GM18505 (cell line): ENCODE measurements at regions not wholly inside any gene's neighbourhood (a gene's known extent, or its start where the extent isn't known, plus 50 kb on each side); places are given as distances from the start of the nearest gene placed in this dataset.

Source experiments
- ATAC-seq: cut with Tn5 transposase; IDR thresholded peaks from one replicate; pipeline ENCODE4 v1.9.1; 2021; ENCODE audit not compliant: unreplicated experiment
- POLR2A ChIP-seq: IDR thresholded peaks from 4 replicates; pipeline ENCODE4 v1.6.1; 2011; ENCODE audit warnings: borderline replicate concordance; ENCODE audit not compliant: insufficient read depth, insufficient read length; ENCODE audit errors: extremely low read depth

DNA sequence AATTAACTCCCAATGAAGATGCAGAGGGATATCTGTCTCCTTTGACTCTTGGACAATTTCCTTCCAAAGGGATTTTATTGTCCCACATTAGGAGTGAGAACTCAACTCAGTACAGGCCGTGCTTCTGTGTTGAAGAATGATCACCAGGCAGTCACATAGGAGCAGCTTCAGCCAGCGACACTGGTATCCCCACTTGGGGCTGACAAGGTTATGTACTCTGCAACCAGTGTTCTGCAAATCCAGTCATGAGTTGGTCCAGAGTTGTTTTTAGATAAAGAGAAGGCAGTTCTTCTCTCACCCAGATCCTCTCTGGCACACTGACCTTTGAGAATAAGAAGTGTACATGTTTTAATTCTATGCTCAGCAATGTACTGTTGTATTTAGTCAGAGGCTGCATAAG is 415.8 kb downstream of the SETD4 start:
- no peak for TF ChIP-seq POLR2A
- ATAC-seq, result no peak

DNA sequence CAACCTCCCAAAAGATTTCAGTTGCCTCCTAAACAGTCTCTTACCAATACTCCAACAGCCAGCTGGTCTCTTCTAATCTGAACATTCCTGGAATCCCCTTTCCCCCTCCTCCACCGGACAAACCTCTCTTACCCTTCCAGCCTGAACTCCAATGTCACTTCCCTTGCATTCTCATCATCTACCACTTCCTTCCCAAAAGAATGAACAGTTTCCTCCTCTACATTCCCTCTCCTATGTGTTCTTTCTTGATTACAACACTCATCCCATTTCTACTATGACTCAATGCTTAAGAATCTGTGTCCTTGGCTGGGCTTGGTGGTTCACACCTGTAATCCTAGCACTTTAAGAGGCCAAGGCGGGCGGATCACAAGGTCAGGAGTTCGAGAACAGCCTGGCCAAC is 417.1 kb downstream of the SETD4 start:
- ATAC-seq, result no peak
- no peak for TF ChIP-seq POLR2A

DNA sequence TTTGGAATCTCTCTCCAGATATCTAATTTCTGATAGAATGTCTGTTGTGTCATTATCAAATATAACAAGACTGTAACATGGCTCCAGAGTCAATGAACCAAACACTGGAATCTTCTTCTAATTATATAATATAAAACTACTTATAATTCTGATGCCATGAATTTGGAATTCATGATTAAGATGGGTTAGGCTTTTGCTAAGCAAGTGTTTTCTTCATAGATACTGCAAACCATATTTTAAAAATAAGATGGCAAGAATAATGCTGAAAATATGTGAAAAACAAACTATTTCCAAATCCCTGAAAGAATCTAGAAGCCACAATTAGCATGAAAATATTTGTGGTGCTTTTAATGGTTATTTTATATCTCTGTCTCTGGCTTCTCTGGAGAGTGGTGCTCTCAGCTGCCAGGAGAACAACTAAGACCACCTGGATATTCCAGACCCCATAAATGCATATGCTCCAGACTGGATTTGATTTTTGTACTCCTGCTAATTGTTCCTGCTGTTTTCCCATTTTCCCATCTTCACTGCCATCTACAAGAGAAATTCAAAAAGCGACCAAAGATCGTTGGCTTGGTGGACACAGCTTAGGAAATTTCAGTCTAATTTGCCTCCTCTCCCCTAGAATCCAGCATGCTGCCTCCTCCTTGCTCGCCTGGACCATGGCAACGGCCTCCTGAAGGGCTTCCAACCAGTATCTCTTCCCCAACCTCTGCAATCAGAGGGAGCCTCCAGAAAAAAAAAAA is 418.9 kb downstream of the SETD4 start:
- ATAC-seq, result no peak

DNA sequence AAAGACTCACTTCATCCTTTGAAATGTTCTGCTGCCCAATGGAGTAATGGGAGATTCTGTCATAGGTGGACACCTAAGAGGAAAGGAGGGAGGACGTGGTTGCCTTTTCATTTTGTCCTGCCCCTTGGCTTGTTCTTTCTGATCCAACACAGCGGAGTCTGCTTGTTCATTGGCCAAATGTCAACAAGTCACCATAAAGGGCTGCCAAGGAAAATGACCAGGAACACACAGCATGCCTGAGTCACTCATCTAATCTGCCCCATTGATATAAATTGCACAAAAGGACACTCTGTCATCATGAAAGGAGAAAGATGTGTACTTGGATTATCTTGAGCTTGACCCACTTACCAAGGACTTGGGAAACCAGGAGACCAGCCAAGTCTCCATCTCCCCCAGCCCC is 422.9 kb downstream of the SETD4 start:
- ATAC-seq, result no peak
- TF ChIP-seq POLR2A, result no peak

More for the DNA sequence above, 418.9 kb downstream of the SETD4 start:
- no peak for TF ChIP-seq POLR2A

DNA sequence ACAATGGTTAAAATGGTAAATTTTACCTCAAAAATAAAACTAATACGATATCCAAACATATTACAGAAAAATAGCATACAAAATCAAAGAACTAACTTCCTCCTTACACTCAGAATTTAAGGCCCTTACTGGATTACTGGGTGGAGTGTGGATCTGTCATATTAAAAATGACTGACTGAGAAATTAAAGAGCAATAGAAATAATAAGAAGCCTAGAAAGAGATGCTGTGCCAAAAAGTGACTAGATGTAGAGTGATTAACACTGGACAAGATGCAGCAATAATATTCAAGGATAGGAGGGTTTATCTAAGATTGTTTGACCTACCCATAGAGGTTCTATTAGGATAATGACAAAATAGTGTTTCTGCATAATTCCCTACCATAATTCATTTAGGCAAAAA is 424.3 kb downstream of the SETD4 start:
- TF ChIP-seq POLR2A, result no peak
- ATAC-seq, result no peak

DNA sequence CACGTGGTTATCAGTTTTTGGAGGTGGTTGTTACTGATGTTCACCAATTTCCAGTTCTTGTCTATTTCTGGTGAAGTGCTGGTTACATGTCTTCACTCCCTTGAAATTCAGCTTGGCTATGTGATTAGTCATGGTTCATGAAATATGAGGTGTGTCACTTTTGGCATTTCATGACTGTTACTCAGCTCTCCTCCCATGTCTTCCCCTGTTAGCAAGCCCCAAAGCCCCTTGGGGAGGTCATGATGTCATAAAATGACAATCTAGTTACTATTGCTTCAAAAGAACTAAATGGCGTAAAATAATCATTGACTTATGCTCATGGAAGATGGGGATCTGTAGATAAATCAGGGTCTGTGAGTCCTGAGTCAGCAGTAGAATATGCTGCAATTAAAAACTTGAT is 425.1 kb downstream of the SETD4 start:
- TF ChIP-seq POLR2A, result no peak
- ATAC-seq, result no peak

DNA sequence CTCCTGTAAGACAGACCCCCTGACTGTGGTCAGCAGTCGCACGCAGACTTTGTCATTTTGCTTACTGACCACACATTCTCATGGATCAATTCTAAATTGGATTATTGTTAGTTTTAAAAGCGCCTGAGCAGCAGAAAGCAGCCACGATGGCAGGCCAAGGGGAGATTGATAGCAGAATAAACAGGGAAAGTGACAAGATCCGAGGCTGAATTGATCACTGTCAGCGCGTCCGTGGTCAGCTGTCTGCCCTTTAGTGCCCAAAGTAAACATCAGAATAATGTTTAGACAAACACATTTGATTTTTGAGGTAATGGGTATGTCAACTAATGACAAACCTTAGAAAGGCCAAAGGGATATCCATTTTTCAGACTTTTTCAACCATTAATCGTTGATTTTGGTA is 426.8 kb downstream of the SETD4 start:
- TF ChIP-seq POLR2A, result no peak
- no peak for ATAC-seq

DNA sequence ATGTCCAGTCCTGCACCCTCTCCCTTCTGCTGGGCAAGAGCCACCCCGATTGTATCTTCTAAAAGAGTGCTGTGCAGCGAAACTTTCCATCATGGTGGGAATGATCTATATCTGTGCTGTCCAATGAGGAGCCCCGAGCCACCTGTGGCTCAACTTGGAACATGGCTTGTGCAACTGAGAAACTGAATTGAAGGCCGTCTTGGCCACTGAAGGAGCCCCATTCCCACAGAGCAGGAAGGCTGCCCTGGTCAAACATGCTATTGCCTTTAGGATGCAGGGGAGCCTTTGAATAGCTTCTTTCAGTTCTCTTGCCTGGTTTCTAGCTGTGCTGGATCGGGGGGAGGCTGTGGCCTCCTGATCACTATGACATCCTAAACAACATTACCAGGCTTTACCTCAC is 427.6 kb downstream of the SETD4 start:
- TF ChIP-seq POLR2A, result no peak
- no peak for ATAC-seq

DNA sequence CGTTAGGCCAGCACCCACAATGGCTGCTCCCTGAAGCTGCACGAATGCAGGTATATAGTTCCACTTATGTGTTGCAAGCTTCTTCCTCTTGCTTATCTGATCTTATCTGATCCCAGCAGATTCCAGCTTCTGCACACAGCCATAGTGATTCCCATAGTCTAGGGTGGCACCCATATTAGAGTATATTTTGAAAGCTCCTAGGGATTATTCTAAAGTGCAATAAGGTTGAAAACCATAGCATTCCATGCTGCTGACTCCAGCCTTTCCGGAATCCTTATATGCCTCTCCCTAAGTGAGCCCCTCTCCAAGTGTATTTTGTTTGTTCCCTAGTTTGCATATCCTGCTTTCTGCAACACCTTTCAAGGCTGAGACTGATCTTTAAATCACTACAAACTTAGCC is 432.0 kb downstream of the SETD4 start:
- no peak for ATAC-seq
- TF ChIP-seq POLR2A, result no peak

DNA sequence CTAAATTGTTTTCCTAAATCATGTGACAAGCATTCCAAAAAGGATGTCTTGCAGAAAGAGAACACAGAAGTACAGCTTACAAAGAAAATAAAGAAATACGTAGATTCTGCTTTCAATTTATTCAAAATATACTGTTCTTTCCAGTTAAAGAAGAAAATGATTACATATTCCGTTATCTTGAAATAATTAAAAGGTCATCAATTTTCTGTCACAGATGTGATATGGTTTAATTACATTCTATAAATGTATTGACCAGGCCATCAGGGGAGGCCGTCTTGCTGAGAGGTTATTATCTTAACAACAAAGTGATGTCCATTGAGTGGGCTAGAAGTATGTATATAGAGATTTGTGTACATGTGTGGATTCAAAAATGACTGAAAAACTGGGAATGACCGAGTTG is 432.9 kb downstream of the SETD4 start:
- ATAC-seq, result no peak
- no peak for TF ChIP-seq POLR2A

DNA sequence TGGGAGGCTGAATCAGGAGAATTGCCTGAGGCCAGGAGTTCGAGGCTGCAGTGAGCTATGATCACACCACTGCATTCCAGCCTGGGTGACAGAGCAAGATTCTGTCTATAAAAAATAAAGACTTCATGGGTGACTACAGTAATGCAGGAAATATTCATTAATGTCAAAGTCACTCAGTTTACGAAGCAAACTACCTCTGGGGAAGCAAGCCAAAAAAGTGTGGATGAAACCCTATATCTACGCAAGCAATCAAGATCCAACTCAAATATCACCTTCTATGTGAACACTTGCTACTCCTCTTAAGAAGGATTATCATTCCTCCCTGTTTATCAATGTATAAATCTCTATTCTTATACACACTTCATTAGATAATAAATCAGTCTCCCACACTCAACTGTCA is 434.8 kb downstream of the SETD4 start:
- TF ChIP-seq POLR2A, result no peak
- no peak for ATAC-seq

DNA sequence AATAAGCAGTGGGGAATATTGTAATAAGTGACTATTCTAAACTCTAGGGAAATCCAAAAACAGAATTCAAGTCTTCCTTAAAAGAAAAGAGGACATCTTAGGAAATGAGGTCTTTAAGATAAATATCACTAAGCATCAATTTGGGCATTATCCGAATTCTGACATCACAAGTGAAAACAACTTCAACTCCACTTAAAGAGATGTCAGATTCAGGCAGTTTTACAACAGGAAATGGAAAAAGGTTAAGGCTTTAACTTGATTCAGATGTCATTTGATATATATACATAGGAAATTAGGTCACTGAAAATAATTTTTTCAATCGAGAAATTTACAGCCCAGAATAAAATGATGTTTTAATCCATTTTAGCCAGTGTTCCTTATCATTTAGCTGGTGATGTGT is 435.4 kb downstream of the SETD4 start:
- no peak for ATAC-seq
- no peak for TF ChIP-seq POLR2A

DNA sequence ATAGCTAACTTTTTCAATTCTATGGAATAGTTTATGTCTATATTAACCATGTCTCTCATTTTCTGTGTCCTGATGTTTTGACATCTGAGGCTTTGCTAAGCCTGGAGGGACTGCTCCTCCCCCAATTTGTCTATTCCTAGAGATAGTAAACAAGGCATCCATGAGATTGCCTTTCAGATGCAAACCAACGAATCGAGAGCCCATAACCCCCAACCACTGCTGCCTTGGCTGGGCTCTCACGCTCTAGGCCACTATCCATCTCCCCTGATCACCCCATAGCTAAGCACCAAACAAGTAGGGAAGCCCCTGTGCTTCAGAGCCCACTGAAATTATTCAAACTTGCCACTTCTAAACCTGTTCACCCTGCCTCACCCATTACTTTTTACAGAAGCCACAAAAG is 437.7 kb downstream of the SETD4 start:
- ATAC-seq, result no peak

DNA sequence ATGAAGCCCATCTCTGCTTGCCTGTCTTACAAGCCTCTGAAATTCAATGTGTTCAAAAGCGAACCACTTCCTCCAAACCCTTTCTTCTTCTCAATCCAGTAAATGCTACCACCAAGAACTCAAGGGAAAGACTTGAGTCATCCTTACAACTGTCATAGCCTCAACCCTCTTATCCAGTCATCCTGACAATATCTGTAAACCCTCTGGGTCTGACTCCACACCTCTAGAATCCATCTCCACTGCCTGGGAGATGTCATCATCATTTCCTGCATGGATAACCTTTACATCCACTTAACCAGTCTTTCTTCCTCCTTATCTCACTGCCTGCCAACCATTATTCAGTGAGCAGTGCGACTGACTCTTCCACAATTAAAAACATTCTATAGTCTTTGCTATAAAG is 441.1 kb downstream of the SETD4 start:
- ATAC-seq, result no peak
- no peak for TF ChIP-seq POLR2A

More for the DNA sequence above, 437.7 kb downstream of the SETD4 start:
- no peak for TF ChIP-seq POLR2A

DNA sequence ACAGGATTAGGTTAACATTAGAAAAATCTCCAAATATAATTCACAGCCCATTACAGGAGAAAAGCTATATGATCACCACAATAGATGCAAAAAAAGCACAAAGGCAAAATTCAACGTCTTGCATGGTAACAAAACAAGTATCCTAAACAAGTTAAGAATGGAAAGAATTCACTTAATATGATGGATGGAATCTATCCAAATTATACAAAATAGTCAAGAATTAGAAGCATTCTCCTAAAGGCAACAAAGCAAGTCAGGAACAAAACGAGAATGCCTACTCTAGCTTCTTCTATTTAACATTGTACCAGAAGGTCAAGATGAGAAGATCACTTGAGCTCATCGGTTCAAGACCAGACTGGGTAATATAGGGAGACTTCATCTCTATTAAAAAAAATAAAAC is 442.8 kb downstream of the SETD4 start:
- no peak for ATAC-seq
- TF ChIP-seq POLR2A, result no peak

DNA sequence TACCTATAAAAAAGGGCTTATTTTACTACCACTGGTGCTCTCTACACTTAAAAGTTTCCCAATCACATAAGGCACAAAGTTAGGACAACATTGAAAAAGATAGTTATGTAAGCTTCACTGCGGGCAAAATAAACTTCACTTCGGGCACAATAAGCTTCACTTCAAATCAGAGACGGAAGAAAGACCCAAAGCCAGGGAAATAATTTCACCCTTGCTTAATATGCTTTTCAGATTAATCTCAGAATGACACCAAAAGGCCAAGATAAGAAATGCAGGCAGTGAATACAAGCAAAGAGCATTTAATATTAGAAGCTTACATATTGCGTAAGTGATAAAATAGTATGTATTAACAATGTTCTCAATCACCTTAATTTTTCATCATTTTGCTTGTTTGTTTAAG is 444.2 kb downstream of the SETD4 start:
- TF ChIP-seq POLR2A, result no peak
- ATAC-seq, result no peak

DNA sequence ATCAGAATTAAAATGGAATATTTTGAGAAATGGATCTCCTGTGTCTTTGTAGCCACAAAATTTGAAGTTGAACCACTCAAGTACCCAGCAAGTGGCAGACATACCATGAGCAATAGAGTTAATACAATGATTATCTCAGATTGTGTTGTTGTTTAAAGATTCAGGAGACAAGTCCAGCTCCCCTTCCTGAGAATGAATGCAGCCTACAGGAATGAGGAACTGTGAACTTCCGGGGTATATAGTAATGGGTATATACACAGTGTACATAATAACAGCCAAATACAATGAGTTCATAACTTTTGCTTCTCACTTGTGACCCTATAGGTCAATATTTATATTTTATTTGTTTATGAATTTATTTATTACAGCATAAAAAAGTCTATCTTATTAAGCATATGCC is 445.0 kb downstream of the SETD4 start:
- ATAC-seq, result no peak

More for the DNA sequence above, 445.0 kb downstream of the SETD4 start:
- TF ChIP-seq POLR2A, result no peak
